Calu3 (cell line): ENCODE measurements at regions not wholly inside any gene's neighbourhood (a gene's known extent, or its start where the extent isn't known, plus 50 kb on each side); places are given as distances from the start of the nearest gene placed in this dataset.

Experiments
- BruUV-seq: library from RNA; stranded (reverse); fragments of 400-500 nt; replicated peaks from 2 replicates; lab custom pipeline; 2021; lab: Mats Ljungman, UMichigan
- CTCF ChIA-PET: fragments of 300-600 bp; sonication (Branson Sonifier 250); formaldehyde crosslinking; loops from one replicate; lab custom pipeline; 2022; ENCODE audit warnings: antibody characterized with exemption; lab: Charles Lee
- DNase-seq: peaks from one replicate; pipeline ENCODE4 v3.0.0; 2022
- H3K27ac Mint-ChIP-seq: one replicate; pipeline ENCODE4 v1.8.0; 2022; ENCODE audit warnings: mixed read lengths; ENCODE audit not compliant: unreplicated experiment
- H3K27me3 Mint-ChIP-seq: one replicate; pipeline ENCODE4 v1.8.0; 2022; ENCODE audit warnings: mixed read lengths; ENCODE audit not compliant: unreplicated experiment
- H3K36me3 Mint-ChIP-seq: one replicate; pipeline ENCODE4 v1.8.0; 2022; ENCODE audit warnings: mild to moderate bottlenecking, moderate library complexity, mixed read lengths; ENCODE audit not compliant: insufficient read depth, unreplicated experiment
- H3K4me1 Mint-ChIP-seq: one replicate; pipeline ENCODE4 v1.8.0; 2022; ENCODE audit warnings: mild to moderate bottlenecking, low read depth, mixed read lengths; ENCODE audit not compliant: unreplicated experiment
- H3K4me3 Mint-ChIP-seq: one replicate; pipeline ENCODE4 v1.8.0; 2022; ENCODE audit warnings: mild to moderate bottlenecking, low read depth, moderate library complexity, mixed read lengths; ENCODE audit not compliant: unreplicated experiment
- H3K9me3 Mint-ChIP-seq: one replicate; pipeline ENCODE4 v1.8.0; 2022; ENCODE audit warnings: low read depth, mixed read lengths; ENCODE audit not compliant: unreplicated experiment
- intact Hi-C: fragments of 100-400 bp; cut with micrococcal nuclease; formaldehyde crosslinking; loops from one replicate; pipeline ENCODE4 v1.10.0; 2022; ENCODE audit not compliant: unreplicated experiment
- TF ChIP-seq, protein P1 (sequence below): fragments of 200-600 bp; IDR thresholded peaks from one replicate; pipeline ENCODE4 v1.8.0; 2022; ENCODE audit warnings: antibody characterized with exemption; ENCODE audit not compliant: unreplicated experiment

DNA sequence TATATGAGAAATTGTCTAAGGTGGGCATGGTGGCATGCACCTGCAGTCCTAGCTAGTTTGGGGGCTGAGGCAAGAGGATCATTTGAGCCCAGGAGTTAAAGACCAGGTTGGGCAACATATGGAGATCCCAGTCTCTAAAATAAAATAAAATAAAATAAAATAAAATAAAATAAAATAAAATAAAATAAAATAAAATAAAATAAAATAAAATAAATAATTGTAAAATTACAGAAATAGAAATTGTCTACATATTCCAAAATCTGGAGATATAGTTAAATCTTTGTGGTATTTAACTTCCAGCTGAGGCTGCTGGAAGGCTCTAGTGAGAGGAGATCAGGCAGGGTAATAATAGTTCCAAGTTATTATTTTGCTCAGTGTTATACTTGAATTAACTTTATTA, 1432.1 kb upstream of the CDH2 start:
- no peak for DNase-seq
- TF ChIP-seq, protein P1, sequence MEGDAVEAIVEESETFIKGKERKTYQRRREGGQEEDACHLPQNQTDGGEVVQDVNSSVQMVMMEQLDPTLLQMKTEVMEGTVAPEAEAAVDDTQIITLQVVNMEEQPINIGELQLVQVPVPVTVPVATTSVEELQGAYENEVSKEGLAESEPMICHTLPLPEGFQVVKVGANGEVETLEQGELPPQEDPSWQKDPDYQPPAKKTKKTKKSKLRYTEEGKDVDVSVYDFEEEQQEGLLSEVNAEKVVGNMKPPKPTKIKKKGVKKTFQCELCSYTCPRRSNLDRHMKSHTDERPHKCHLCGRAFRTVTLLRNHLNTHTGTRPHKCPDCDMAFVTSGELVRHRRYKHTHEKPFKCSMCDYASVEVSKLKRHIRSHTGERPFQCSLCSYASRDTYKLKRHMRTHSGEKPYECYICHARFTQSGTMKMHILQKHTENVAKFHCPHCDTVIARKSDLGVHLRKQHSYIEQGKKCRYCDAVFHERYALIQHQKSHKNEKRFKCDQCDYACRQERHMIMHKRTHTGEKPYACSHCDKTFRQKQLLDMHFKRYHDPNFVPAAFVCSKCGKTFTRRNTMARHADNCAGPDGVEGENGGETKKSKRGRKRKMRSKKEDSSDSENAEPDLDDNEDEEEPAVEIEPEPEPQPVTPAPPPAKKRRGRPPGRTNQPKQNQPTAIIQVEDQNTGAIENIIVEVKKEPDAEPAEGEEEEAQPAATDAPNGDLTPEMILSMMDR: no peak
- Mint-ChIP-seq H3K9me3 (peaks cover 15% of the 10 kb centered on the region), H3K4me3 (no peak overlapping the region), H3K36me3 (no peaks in the 10 kb centered on the region), H3K27ac (no peak overlapping the region), H3K27me3 (no peaks in the 10 kb centered on the region), H3K4me1 (no peaks in the 10 kb centered on the region)
- BruUV-seq: no TSS peak
- intact Hi-C loops: no loop called here
- CTCF ChIA-PET: interaction anchor here (0.5 to 0.6 kb wide), 2 partner anchors 10 to 393 kb away, joined by 3 read pairs; no protein-coding TSS in a partner anchor

DNA sequence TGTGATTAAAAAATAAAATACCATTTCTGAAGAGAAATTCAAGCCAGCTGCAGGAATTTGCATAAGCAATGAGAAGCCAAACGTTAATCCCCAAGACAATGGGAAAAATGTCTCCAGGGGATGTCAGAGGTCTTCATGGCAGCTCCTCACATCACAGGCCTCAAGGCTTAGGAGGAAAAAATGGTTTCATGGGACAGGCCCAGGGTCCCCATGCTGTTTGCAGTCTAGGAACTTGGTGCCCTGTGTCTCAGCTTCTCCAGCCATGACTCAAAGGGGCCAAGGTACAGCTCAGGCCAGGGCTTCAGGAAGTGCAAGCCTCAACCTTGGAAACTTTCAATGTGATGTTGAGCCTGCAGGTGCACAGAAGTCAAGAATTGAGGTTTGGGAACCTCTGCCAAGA, 1428.4 kb upstream of the CDH2 start:
- intact Hi-C loops: no loop called here
- CTCF ChIA-PET: no interaction called here
- no TSS peak for BruUV-seq
- Mint-ChIP-seq H3K27me3 (no peaks in the 10 kb centered on the region), H3K36me3 (no peaks in the 10 kb centered on the region), H3K4me3 (no peak overlapping the region), H3K4me1 (no peaks in the 10 kb centered on the region), H3K9me3 (peaks cover 15% of the 10 kb centered on the region), H3K27ac (no peak overlapping the region)
- TF ChIP-seq, protein P1: no peak
- DNase-seq: no peak

GRCh38 chr18:29596959-29597358, 1420.0 kb upstream of the CDH2 start:
- no peaks in the 10 kb centered on the region for H3K9me3 Mint-ChIP-seq
- H3K36me3 Mint-ChIP-seq: no peaks in the 10 kb centered on the region
- no peaks in the 10 kb centered on the region for H3K4me1 Mint-ChIP-seq
- no peak for DNase-seq
- no TSS peak for BruUV-seq
- intact Hi-C loops: no loop called here
- H3K4me3 Mint-ChIP-seq: no peak overlapping the region
- CTCF ChIA-PET: no interaction called here
- no peak overlapping the region for H3K27ac Mint-ChIP-seq
- TF ChIP-seq, protein P1: no peak
- no peaks in the 10 kb centered on the region for H3K27me3 Mint-ChIP-seq

GRCh38 chr18:29594493-29594892, 1417.6 kb upstream of the CDH2 start:
- Mint-ChIP-seq H3K4me1 (no peaks in the 10 kb centered on the region), H3K27ac (no peak overlapping the region), H3K36me3 (no peaks in the 10 kb centered on the region), H3K27me3 (no peaks in the 10 kb centered on the region), H3K9me3 (no peaks in the 10 kb centered on the region), H3K4me3 (no peak overlapping the region)
- TF ChIP-seq, protein P1: no peak
- DNase-seq: no peak
- intact Hi-C loops: no loop called here
- no TSS peak for BruUV-seq
- CTCF ChIA-PET: interaction anchor here (0.7 kb wide), 1 partner anchor 276 kb away, joined by 10 read pairs; no protein-coding TSS in a partner anchor
